G401 (cell line): ENCODE measurements at regions not wholly inside any gene's neighbourhood (a gene's known extent, or its start where the extent isn't known, plus 50 kb on each side); places are given as distances from the start of the nearest gene placed in this dataset.

Experiments
- DNase-seq: peaks from one replicate; pipeline ENCODE4 v3.0.0-alpha.2; 2015; ENCODE audit warnings: low spot score
- in situ Hi-C: cut with HindIII; loops from 2 replicates; pipeline ENCODE4 v1.10.0; 2016; ENCODE audit warnings: low sequenced_read_pairs, mixed read lengths

DNA sequence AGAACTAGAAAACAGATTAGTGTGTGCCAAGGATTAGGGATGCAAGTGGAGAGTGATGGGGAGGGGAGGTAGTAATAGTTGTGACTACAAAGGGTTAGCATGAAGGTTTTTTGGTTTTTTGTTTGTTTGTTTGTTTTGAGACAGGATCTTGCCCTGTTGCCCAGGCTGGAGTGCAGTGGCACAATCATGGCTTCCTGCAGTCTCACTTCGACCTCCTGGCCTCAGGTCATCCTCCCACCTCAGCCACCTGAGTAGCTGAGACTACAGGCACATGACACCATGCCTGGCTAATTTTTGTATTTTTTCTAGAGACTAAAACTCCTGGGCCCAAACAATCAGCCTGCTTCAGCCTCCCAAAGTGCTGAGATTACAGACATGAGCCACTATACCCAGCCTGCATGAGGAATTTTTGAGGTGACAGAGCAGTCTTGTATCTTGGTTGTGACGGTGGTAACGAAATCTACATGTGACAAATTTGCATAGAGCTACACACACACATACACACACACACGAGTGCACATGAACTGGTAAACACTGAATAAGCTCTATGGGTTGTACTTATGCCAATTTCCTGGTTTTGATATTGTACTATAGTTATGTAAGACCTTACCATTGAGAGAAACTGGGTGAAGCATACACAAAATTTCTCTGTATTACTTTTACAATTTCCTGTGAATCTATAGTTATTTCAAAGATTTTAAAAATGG, 59.6 kb upstream of the TOM1L1 start:
- in situ Hi-C loops = no loop called here
- no peak for DNase-seq

DNA sequence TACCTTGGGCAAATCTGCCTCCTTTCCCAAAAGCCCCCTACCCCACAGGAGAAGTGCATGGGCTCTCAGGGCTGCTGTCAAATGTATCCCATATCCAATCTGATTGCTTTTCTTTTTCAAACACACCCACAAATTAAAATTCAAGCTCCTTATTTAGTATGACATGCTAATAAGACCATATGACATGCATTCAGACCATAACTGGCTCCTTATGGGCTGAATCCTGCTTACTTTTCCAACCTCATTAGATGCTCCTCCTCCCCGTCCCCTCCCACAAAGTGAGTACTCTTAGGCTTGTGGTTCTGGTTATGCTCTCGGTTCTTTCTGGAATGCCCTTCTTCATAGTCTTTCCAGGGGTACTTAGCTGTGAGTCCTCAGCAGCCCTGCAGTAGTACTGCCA, 59.0 kb upstream of the TOM1L1 start:
- DNase-seq = no peak
- in situ Hi-C loops = no loop called here

DNA sequence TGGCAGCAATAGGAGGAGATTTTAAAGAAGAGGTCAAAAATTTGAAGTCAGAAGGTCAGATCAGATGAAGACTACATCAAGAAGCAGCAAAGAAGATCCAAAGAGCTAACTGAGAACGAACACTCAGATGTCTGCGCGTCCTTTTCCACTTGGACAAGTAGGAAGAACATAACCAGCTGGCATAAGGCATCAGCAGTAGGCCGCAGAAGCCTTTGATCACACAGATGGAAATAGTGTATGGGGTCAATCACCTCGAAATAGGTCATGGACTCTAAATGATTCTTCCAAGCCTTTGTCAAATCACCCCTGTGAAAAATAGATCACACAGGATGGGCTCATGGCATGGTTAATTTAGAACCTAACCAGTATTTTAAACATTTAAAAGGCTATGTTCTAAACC, 56.4 kb upstream of the TOM1L1 start:
- no peak for DNase-seq
- in situ Hi-C loops = no loop called here

- no peak for DNase-seq
- in situ Hi-C loops = no loop called here
Observed at GRCh38 chr17:54848368-54848987, 52.2 kb upstream of the TOM1L1 start.

GRCh38 chr17:54849660-54850059, 51.0 kb upstream of the TOM1L1 start:
- DNase-seq = no peak
- in situ Hi-C loops = no loop called here
